Body of pancreas (tissue), 4 donors: ENCODE measurements at regions not wholly inside any gene's neighbourhood (a gene's known extent, or its start where the extent isn't known, plus 50 kb on each side); places are given as distances from the start of the nearest gene placed in this dataset.

ENCODE experiments used
- ATAC-seq: fragments of 150-250 bp; one replicate; pipeline ENCODE4 v1.9.1; 2016
- DNase-seq, 4 donors: peaks; one replicate each; pipeline ENCODE4 v3.0.0-alpha.2; 2019
- H3K27ac ChIP-seq, 4 donors: fragments of 200-600 bp; sonication (generic); 1 replicate in 3 of 4; 2 replicates in 1 of 4; pipeline versions ENCODE4 v1.5.1 to v1.6.1; 2016 to 2019; ENCODE audit warnings: mild to moderate bottlenecking in 1 of 4, mixed read lengths in 1 of 4, moderate library complexity in 1 of 4
- H3K27me3 ChIP-seq, 2 donors: fragments of 200-600 bp; sonication (generic); one replicate each; pipeline ENCODE4 v1.6.0; 2016; ENCODE audit warnings: mild to moderate bottlenecking in 1 of 2
- H3K36me3 ChIP-seq, 2 donors: fragments of 200-600 bp; sonication (generic); replicated peaks in 1 of 2; 2 replicates each; pipeline ENCODE4 v1.5.1; 2016; ENCODE audit warnings: low read depth in 2 of 2; ENCODE audit not compliant: insufficient read depth in 1 of 2
- H3K4me1 ChIP-seq: fragments of 200-600 bp; sonication (generic); one replicate; pipeline ENCODE4 v1.6.0; 2016
- H3K4me3 ChIP-seq, 2 donors: fragments of 200-600 bp; sonication (generic); 1 replicate in 1 of 2; 2 replicates in 1 of 2; pipeline ENCODE4 v1.5.1; 2016 to 2019
- H3K9me3 ChIP-seq, 3 donors: fragments of 200-600 bp; sonication (generic); 1 replicate in 2 of 3; 2 replicates in 1 of 3; pipeline ENCODE4 v1.5.1; 2016
- CTCF ChIP-seq, 7 experiments: fragments of 450-650 bp in 4 of 7; fragments of 200-600 bp in 3 of 7; sonication (generic) in 3 of 7; IDR thresholded peaks; one replicate each; pipeline ENCODE4 v1.5.1; 2016 to 2019; ENCODE audit warnings: antibody characterized with exemption in 7 of 7
- POLR2A ChIP-seq, 3 donors: fragments of 450-650 bp; IDR thresholded peaks; one replicate each; pipeline ENCODE4 v1.6.1; 2016; ENCODE audit warnings: antibody characterized with exemption in 3 of 3, mild to moderate bottlenecking in 2 of 3
- WGBS, 2 donors: methylation state at CpG; one replicate each; pipeline ENCODE4 v1.1.5; 2017; 5-methylcytosine and 5-hydroxymethylcytosine counted together
- intact Hi-C: fragments of 100-400 bp; cut with DNase I; formaldehyde crosslinking; loops from one replicate; pipeline ENCODE4 v1.15.1; 2023

GRCh38 chr10:61063034-61063433 lies 119.0 kb upstream of the RHOBTB1 start:
- Histone ChIP-seq H3K27ac (no peak overlapping the region), H3K27me3 (no peaks in the 10 kb centered on the region), H3K36me3 (no peaks in the 10 kb centered on the region), H3K4me3 (no peak overlapping the region), H3K4me1 (peaks cover 5% of the 10 kb centered on the region), H3K9me3 (no peaks in the 10 kb centered on the region)
- no peak for ATAC-seq
- no peak for TF ChIP-seq CTCF (IDR thresholded peaks at IDR 0.05)
- TF ChIP-seq POLR2A (IDR thresholded peaks at IDR 0.05), result no peak
- peak in 1 of 4 donors; percentile 13 for DNase-seq
- intact Hi-C loops, result no loop called here
- WGBS, 2 donors, result 68 to 75% methylated on average over 3 of the region's 3 CpGs

- no peaks in the 10 kb centered on the region for H3K36me3 ChIP-seq
- DNase-seq (no peak), ATAC-seq (no peak)
- H3K9me3 ChIP-seq, result no peaks in the 10 kb centered on the region
- no peaks in the 10 kb centered on the region for H3K27me3 ChIP-seq
- peaks cover 2% of the 10 kb centered on the region for H3K4me1 ChIP-seq
- TF ChIP-seq POLR2A (IDR thresholded peaks at IDR 0.05) (no peak), CTCF (IDR thresholded peaks at IDR 0.05) (no peak)
- intact Hi-C loops, result no loop called here
- H3K27ac ChIP-seq, result no peak overlapping the region
- H3K4me3 ChIP-seq, result no peak overlapping the region
- 64 to 68% methylated on average over 6 of the region's 6 CpGs for WGBS, 2 donors
Measured at GRCh38 chr10:61061923-61062504, 118.0 kb upstream of the RHOBTB1 start.

DNA sequence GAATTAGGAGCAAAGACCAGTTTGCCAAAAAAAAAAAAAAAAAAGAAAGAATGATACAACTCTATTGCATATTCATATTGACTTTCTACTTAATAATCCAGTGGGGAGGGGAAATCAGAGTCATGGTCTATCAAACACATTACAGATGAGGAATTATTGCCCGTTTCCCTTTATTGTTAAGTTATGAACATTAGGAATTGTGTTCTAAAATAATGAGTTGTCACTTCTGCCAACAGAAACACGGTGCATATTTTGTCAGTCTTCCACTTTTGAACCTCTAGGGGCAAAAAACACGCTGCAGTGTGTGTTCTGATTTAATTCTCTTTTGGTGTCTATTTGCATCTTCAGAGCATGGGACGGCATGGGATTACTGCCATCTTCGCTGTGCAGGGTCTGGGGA lies 115.7 kb upstream of the RHOBTB1 start:
- H3K4me1 ChIP-seq, result no peaks in the 10 kb centered on the region
- H3K27me3 ChIP-seq, result no peaks in the 10 kb centered on the region
- no peak overlapping the region for H3K4me3 ChIP-seq
- no peaks in the 10 kb centered on the region for H3K36me3 ChIP-seq
- 84 to 87% methylated on average over 5 of the region's 5 CpGs for WGBS, 2 donors
- intact Hi-C loops, result no loop called here
- TF ChIP-seq POLR2A (IDR thresholded peaks at IDR 0.05) (no peak), CTCF (IDR thresholded peaks at IDR 0.05) (no peak)
- no peak for ATAC-seq
- no peak for DNase-seq
- no peaks in the 10 kb centered on the region for H3K9me3 ChIP-seq
- no peak overlapping the region for H3K27ac ChIP-seq

DNA sequence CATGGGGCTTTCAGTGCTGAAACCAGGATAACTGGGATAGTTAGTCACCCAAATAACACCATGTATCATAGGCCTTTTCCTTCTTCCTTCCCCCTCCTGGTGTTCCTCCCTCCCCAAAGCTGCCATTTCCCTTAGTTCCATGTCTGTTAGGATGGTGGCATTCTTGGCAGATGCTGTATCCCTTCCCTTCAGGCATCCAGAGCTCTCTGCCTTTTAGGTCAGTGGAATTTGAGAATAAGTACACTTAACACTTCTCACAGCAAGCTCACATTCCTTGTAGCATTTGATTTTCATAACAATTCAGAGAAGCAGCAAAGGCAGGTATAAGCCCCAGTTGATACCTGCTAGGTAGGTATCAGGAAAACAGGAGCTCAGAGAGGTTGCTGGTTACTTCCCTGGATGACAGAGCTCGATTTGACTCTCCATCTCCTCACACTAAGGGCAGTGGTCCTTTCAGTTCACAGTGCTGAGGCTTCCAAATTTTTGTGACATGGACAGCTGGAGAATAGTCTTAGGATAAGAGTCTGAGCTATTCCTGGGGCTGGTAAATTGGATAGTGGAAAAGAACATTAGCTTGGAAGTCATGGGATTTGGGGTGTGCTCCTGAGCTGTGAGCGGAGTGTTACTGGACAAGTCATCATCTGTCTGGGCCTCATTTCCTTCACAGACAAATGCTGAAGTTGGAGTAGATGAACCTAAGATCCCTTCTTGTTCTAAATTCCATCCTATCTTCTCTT lies 108.7 kb upstream of the RHOBTB1 start:
- Histone ChIP-seq H3K4me1 (no peaks in the 10 kb centered on the region), H3K36me3 (no peaks in the 10 kb centered on the region), H3K9me3 (no peaks in the 10 kb centered on the region), H3K27me3 (no peaks in the 10 kb centered on the region), H3K4me3 (no peak overlapping the region), H3K27ac (no peak overlapping the region)
- no peak for TF ChIP-seq POLR2A (IDR thresholded peaks at IDR 0.05)
- TF ChIP-seq CTCF (IDR thresholded peaks at IDR 0.05), result no peak
- ATAC-seq (no peak), DNase-seq (no peak)
- intact Hi-C loops, result no loop called here
- WGBS, 2 donors, result 85 to 88% methylated on average over 2 of the region's 2 CpGs

DNA sequence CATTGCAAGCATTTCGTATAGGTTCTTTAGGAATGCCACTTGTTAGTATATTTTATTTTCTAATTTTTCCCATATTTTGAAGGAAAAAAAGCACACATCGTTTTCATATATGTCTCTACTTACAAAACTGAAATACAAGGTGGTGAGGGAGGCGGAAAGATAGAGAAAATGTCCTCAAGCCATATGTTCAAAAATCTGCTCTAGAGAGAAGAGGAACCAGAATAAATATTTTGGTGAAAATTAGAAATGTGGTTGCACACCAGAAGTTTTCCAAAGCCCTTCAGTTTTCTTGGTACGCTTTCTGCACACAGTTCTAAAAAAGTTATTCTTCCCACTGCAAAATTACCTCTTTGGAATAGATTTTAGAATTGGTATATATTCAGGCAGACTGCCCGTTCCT lies 107.4 kb upstream of the RHOBTB1 start:
- DNase-seq (no peak), ATAC-seq (no peak)
- intact Hi-C loops, result no loop called here
- Histone ChIP-seq H3K4me3 (no peak overlapping the region), H3K27me3 (no peaks in the 10 kb centered on the region), H3K9me3 (no peaks in the 10 kb centered on the region), H3K4me1 (no peaks in the 10 kb centered on the region), H3K27ac (no peak overlapping the region), H3K36me3 (no peaks in the 10 kb centered on the region)
- TF ChIP-seq POLR2A (IDR thresholded peaks at IDR 0.05) (no peak), CTCF (IDR thresholded peaks at IDR 0.05) (no peak)
- WGBS, 2 donors, result 82 to 85% methylated on average over 5 of the region's 5 CpGs
